ENCODE measurements at regions not wholly inside any gene's neighbourhood (a gene's known extent, or its start where the extent isn't known, plus 50 kb on each side); places are given as distances from the start of the nearest gene placed in this dataset.
"Not testable (repeated sequence)": the region's sequence is repeated elsewhere in the genome, so short reads cannot be mapped to it uniquely, and the experiment has no call there.

DNA sequence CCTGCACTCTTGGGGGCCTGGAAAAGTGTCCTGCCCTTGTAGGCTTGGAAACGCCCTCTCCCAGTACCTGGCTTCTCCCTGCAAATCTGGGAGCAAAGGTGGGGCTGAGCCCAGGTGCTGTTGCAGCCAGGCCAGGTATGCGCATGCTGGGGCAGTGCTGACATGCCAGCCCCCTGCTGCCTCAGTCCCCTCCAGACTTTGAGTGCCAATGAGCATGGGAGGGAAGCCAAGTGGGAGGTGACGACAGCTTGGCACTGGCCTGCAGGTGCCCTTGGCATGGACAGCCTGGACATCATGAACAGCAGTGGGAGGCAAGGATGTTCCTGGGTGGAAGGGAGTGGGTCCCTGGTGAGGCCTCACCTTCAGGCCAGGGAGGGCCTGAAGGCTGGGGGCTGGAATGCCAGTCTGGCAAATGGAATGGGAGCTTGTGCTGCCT lies 1494.4 kb upstream of the NUDT12 start:
- TF ChIP-seq, protein P1, sequence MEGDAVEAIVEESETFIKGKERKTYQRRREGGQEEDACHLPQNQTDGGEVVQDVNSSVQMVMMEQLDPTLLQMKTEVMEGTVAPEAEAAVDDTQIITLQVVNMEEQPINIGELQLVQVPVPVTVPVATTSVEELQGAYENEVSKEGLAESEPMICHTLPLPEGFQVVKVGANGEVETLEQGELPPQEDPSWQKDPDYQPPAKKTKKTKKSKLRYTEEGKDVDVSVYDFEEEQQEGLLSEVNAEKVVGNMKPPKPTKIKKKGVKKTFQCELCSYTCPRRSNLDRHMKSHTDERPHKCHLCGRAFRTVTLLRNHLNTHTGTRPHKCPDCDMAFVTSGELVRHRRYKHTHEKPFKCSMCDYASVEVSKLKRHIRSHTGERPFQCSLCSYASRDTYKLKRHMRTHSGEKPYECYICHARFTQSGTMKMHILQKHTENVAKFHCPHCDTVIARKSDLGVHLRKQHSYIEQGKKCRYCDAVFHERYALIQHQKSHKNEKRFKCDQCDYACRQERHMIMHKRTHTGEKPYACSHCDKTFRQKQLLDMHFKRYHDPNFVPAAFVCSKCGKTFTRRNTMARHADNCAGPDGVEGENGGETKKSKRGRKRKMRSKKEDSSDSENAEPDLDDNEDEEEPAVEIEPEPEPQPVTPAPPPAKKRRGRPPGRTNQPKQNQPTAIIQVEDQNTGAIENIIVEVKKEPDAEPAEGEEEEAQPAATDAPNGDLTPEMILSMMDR (IDR thresholded peaks at IDR 0.05) = no peak
- intact Hi-C loops (cut with DNase I) = no loop called here
- H3K4me1 ChIP-seq = no peaks in the 10 kb centered on the region
- H3K9me3 ChIP-seq = no peaks in the 10 kb centered on the region
- H3K27me3 ChIP-seq = no peaks in the 10 kb centered on the region
- H3K4me3 ChIP-seq = no peak overlapping the region
- DNase-seq (ENCODE audit: low spot score in 2 of 2) = no peak
- H3K27ac ChIP-seq = no peak overlapping the region
- H3K36me3 ChIP-seq = no peaks in the 10 kb centered on the region

GRCh38 chr5:105054406-105054805 lies 1491.8 kb upstream of the NUDT12 start:
- H3K9me3 ChIP-seq = no peaks in the 10 kb centered on the region
- no peak overlapping the region for H3K4me3 ChIP-seq
- H3K4me1 ChIP-seq = no peaks in the 10 kb centered on the region
- no peak for DNase-seq (ENCODE audit: low spot score in 2 of 2)
- no peaks in the 10 kb centered on the region for H3K36me3 ChIP-seq
- TF ChIP-seq, protein P1 (IDR thresholded peaks at IDR 0.05) = no peak
- H3K27ac ChIP-seq = no peak overlapping the region
- intact Hi-C loops (cut with DNase I) = no loop called here
- H3K27me3 ChIP-seq = no peaks in the 10 kb centered on the region

- intact Hi-C loops (cut with DNase I) = no loop called here
- TF ChIP-seq, protein P1 (IDR thresholded peaks at IDR 0.05) = no peak
- H3K9me3 ChIP-seq = no peaks in the 10 kb centered on the region
- no peaks in the 10 kb centered on the region for H3K36me3 ChIP-seq
- H3K27me3 ChIP-seq = no peaks in the 10 kb centered on the region
- no peaks in the 10 kb centered on the region for H3K4me1 ChIP-seq
- no peak overlapping the region for H3K27ac ChIP-seq
- no peak for DNase-seq (ENCODE audit: low spot score in 2 of 2)
- no peak overlapping the region for H3K4me3 ChIP-seq
Observed at GRCh38 chr5:105042623-105043022, 1480.0 kb upstream of the NUDT12 start.

DNA sequence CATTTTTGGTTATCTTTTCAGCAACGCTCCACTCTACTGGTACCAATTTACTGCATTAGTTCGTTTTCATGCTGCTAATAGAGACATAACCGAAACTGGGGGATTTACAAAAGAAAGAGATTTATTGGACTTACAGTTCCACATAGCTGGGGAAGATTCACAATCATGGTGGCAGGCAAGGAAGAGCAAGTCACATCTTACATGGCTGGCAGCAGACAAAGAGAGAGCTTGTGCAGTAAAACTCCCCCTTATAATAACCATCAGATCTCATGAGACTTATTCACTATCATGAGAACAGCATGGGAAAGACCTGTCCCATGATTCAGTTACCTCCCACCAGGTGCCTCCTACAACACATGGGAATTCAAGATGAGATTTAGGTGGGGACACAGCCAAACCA lies 1474.2 kb upstream of the NUDT12 start:
- H3K36me3 ChIP-seq; H3K4me3 ChIP-seq; DNase-seq (ENCODE audit: low spot score in 2 of 2); intact Hi-C loops (cut with DNase I); H3K27me3 ChIP-seq; H3K4me1 ChIP-seq; H3K27ac ChIP-seq; H3K9me3 ChIP-seq: not testable (repeated sequence)

DNA sequence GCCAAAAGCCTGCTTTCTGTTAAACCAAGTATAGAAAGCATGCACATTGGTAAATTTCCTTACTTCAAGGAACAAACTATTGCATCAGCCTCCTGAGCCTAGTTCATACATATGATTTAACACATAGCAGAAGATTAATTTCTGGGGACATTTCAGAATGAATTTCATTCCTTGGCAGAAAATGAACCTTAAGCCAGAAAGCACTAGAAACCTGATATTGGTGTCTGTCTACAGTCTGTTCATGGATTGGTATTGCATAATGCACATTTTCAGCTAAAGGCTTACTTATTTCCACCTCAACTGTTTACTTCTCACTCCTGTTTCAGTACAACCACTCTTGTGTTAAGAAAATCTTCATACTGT lies 1471.8 kb upstream of the NUDT12 start:
- Histone ChIP-seq H3K9me3 (no peaks in the 10 kb centered on the region), H3K27me3 (no peaks in the 10 kb centered on the region), H3K27ac (no peak overlapping the region), H3K4me1 (no peaks in the 10 kb centered on the region), H3K36me3 (no peaks in the 10 kb centered on the region), H3K4me3 (no peak overlapping the region)
- intact Hi-C loops (cut with DNase I) = no loop called here
- no peak for DNase-seq (ENCODE audit: low spot score in 2 of 2)
- TF ChIP-seq, protein P1 (IDR thresholded peaks at IDR 0.05) = no peak

DNA sequence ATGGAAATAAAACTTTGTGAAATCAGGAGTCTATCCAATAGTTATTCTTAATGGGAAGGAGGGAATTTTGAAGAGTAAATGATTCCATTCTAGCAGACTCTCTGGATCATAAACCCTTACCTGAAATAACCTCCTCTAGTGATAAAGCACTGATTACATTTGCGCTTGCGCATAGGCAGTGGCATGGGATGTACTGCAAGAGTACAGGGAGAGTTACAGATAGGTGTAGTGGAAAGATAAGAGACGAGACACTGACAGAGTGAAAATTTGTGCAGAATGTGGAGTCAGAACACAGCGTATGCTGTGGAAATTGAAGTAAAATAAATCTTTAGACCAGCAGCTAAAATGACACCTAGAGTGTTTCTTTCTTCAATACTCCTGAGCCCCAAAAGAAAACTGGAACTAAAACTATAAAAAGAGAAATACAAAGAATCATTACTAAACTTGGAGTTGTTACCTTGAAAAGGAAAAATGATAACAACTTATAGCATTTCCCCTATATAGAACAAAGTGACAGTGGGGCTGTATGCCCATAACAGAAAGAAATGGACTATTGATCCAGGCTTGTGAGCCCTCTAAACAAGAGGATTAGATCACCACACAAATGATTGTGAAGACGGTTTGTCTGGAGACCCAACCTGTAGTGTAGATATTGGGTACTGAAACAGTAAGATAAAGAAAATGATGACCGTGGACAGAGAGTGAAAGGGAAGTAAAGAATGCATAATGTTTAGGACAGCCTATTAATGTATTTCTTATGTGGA lies 1471.2 kb upstream of the NUDT12 start:
- H3K9me3 ChIP-seq = no peaks in the 10 kb centered on the region
- DNase-seq (ENCODE audit: low spot score in 2 of 2) = no peak
- H3K4me1 ChIP-seq = no peaks in the 10 kb centered on the region
- intact Hi-C loops (cut with DNase I) = no loop called here
- H3K27me3 ChIP-seq = no peaks in the 10 kb centered on the region
- TF ChIP-seq, protein P1 (IDR thresholded peaks at IDR 0.05) = no peak
- H3K4me3 ChIP-seq = no peak overlapping the region
- no peaks in the 10 kb centered on the region for H3K36me3 ChIP-seq
- H3K27ac ChIP-seq = no peak overlapping the region

All from ascending aorta (tissue), 2 donors.